PFSK-1 (cell line): ENCODE measurements at regions not wholly inside any gene's neighbourhood (a gene's known extent, or its start where the extent isn't known, plus 50 kb on each side); places are given as distances from the start of the nearest gene placed in this dataset.

Source experiments
- FOXP2 ChIP-seq: optimal IDR thresholded peaks from 2 replicates; pipeline ENCODE3; 2011; ENCODE audit warnings: borderline replicate concordance, control low read depth, inconsistent platforms; ENCODE audit not compliant: insufficient read depth; ENCODE audit errors: extremely low read length, extremely low read depth
- POLR2AphosphoS5 ChIP-seq: IDR thresholded peaks from 2 replicates; pipeline ENCODE4 v1.6.1; 2012; ENCODE audit warnings: low read depth, mild to moderate bottlenecking, control low read depth, low read length, moderate library complexity
- SIN3A ChIP-seq: IDR thresholded peaks from 2 replicates; pipeline ENCODE4 v1.6.1; 2012; ENCODE audit warnings: mild to moderate bottlenecking, low read length, moderate library complexity, borderline replicate concordance; ENCODE audit not compliant: insufficient read depth
- TAF1 ChIP-seq: IDR thresholded peaks from 2 replicates; pipeline ENCODE4 v1.6.1; 2012; ENCODE audit warnings: low read length, control low read depth, borderline replicate concordance; ENCODE audit not compliant: insufficient read depth
- TF ChIP-seq, protein P1 (sequence below), 2 experiments: IDR thresholded peaks; 2 replicates each; pipeline versions ENCODE4 v1.6.1 to v1.8.0; 2011 to 2012; ENCODE audit warnings: low read depth in 2 of 2, low read length in 2 of 2, control low read depth in 1 of 2, inconsistent platforms in 1 of 2, mild to moderate bottlenecking in 1 of 2, moderate library complexity in 1 of 2; ENCODE audit not compliant: insufficient read depth in 1 of 2

DNA sequence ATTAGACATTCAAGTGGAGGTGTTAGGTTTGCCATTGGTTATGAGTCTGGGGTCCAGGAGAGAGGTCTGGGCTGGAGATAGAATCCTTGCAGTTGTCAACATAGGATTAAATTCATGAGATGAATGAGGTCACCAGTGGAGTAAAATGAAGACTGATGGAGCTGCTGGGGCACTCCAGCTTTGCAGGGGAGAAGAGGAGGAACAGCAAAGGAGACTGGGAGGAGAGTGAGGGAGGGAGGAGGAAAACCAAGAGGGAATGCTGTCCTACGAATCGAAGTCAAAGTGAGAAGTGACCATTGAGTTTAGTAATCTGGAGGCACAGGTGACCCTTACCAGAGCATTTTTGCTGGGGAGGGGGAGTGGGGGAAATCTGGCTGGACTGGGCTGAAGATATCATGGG is 178.2 kb upstream of the NR3C1 start:
- TF ChIP-seq POLR2AphosphoS5 = no peak
- no peak for TF ChIP-seq FOXP2
- no peak for TF ChIP-seq SIN3A
- TF ChIP-seq TAF1 = no peak
- TF ChIP-seq, protein P1, sequence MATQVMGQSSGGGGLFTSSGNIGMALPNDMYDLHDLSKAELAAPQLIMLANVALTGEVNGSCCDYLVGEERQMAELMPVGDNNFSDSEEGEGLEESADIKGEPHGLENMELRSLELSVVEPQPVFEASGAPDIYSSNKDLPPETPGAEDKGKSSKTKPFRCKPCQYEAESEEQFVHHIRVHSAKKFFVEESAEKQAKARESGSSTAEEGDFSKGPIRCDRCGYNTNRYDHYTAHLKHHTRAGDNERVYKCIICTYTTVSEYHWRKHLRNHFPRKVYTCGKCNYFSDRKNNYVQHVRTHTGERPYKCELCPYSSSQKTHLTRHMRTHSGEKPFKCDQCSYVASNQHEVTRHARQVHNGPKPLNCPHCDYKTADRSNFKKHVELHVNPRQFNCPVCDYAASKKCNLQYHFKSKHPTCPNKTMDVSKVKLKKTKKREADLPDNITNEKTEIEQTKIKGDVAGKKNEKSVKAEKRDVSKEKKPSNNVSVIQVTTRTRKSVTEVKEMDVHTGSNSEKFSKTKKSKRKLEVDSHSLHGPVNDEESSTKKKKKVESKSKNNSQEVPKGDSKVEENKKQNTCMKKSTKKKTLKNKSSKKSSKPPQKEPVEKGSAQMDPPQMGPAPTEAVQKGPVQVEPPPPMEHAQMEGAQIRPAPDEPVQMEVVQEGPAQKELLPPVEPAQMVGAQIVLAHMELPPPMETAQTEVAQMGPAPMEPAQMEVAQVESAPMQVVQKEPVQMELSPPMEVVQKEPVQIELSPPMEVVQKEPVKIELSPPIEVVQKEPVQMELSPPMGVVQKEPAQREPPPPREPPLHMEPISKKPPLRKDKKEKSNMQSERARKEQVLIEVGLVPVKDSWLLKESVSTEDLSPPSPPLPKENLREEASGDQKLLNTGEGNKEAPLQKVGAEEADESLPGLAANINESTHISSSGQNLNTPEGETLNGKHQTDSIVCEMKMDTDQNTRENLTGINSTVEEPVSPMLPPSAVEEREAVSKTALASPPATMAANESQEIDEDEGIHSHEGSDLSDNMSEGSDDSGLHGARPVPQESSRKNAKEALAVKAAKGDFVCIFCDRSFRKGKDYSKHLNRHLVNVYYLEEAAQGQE (IDR thresholded peaks at IDR 0.05; ENCODE audit: insufficient read depth in 1 of 2, low read depth in 2 of 2, low read length in 2 of 2) = no peak

DNA sequence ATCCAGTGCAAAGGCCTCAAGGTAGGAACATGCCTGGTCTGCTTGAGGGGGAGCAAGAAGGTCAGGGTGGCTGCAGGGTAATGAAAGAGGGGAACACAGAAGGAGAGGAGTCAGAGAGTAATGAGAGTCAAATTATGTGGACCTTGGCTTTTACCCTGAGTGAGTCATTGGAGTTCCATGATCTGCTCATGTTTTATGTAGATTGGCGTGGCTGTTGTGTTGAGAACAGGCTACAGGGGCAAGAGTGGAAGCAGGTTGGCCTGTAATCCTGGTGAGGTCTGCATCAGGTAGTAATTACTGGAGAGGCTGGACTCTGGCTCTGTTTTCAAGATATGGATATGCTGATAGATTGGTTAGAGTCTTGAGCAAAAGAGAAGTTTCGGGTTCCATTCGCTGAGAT is 177.7 kb upstream of the NR3C1 start:
- TF ChIP-seq FOXP2 (no peak), POLR2AphosphoS5 (no peak), TAF1 (no peak), SIN3A (no peak)
- TF ChIP-seq, protein P1 (IDR thresholded peaks at IDR 0.05; ENCODE audit: insufficient read depth in 1 of 2, low read depth in 2 of 2, low read length in 2 of 2) = no peak

DNA sequence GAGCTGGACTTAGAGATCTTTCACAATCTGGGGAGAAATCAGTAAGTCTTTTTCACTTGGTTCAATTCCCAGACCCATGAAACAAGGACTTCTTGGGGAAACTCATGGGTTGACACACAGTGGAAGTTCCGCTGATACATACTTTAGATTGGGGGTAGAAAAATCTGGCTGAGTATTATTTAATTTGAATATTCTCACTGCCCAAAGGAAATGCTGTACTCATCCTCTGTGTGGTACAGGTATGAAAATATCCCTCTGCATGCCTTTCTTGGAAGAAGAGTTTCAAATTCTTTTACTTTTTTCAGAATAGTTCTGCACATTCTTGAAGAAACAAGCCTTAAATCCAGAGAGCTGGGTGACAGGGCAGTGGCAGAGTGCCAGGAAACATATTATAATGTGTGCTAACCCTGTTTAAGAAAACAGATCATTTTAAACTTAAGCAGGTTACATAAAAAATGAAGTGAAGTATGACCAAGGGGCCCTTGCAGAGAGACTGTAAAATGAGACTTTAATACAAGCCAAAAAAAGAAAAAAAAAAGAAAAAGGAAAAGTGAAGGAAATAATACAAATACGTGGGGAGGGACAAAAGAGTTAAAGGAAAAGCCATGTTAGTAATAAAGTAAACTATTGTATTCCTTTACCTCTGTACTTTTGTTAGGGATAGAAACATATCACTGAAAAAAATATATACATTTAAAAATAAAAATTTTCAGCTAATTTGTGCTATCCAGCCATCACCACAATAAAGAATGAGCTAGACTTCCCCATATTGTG is 173.4 kb upstream of the NR3C1 start:
- TF ChIP-seq SIN3A (no peak), POLR2AphosphoS5 (no peak)
- TF ChIP-seq, protein P1 (IDR thresholded peaks at IDR 0.05; ENCODE audit: insufficient read depth in 1 of 2, low read depth in 2 of 2, low read length in 2 of 2) = no peak

DNA sequence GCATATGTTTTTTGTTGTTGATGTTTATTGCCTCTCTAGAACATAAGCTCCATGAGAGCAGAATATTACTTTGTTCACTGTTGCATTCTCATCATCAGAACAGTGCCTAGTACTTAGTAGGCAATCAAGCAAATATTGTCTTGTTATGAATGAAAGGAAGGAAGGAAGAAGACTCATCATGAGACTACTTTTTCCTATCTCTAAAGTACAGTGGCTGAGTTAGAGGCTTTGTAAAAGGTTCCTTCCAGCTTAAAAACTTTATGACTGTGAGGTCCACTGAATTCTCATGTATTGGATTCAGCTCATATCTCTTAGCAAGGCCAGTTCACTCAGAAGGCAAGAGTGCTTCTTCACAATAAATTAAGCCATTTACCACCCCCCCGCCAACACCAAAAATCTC is 171.8 kb upstream of the NR3C1 start:
- TF ChIP-seq, protein P1 (IDR thresholded peaks at IDR 0.05; ENCODE audit: insufficient read depth in 1 of 2, low read depth in 2 of 2, low read length in 2 of 2) = no peak
- TF ChIP-seq SIN3A (no peak), FOXP2 (no peak), TAF1 (no peak), POLR2AphosphoS5 (no peak)

DNA sequence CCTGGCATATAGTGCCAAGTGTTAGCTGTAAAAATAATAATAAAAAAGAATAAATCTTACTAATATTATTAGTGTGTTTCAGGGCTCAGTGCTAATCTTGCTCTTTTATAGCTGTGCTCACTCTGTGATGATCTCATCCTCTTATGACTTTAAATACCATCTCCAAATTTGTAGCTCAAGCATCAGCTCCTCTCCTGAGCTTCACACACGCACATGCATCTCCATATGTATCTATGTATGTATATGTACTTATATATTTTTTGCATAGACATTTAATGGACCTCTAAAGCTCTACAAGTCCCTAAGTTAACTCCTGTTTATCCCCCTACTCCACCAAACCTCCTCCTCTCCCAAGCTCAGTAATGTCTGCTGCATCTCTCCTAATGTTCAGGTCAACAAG is 170.8 kb upstream of the NR3C1 start:
- TF ChIP-seq FOXP2 (no peak), SIN3A (no peak), TAF1 (no peak), POLR2AphosphoS5 (no peak)
- TF ChIP-seq, protein P1 (IDR thresholded peaks at IDR 0.05; ENCODE audit: insufficient read depth in 1 of 2, low read depth in 2 of 2, low read length in 2 of 2) = no peak
